Ectodermal cell (in vitro differentiated cells): ENCODE measurements at regions not wholly inside any gene's neighbourhood (a gene's known extent, or its start where the extent isn't known, plus 50 kb on each side); places are given as distances from the start of the nearest gene placed in this dataset.

Experiments
- H3K27ac ChIP-seq: 2 replicates; pipeline ENCODE4 v1.7.0; 2013; ENCODE audit warnings: mild to moderate bottlenecking, low read depth, low read length; ENCODE audit not compliant: insufficient read depth, poor library complexity, severe bottlenecking
- H3K27me3 ChIP-seq: 2 replicates; pipeline ENCODE4 v1.7.0; 2013; ENCODE audit warnings: mild to moderate bottlenecking, low read length; ENCODE audit not compliant: insufficient read depth, control insufficient read depth, poor library complexity, severe bottlenecking
- H3K36me3 ChIP-seq: one replicate; pipeline ENCODE4 v1.7.0; 2013; ENCODE audit warnings: low read length; ENCODE audit not compliant: control insufficient read depth, insufficient read depth
- H3K4me1 ChIP-seq: one replicate; pipeline ENCODE4 v1.7.0; 2013; ENCODE audit warnings: low read length; ENCODE audit not compliant: control insufficient read depth, insufficient read depth
- H3K4me3 ChIP-seq: 2 replicates; pipeline ENCODE4 v1.7.0; 2013; ENCODE audit warnings: low read depth, low read length, control low read depth; ENCODE audit not compliant: insufficient read depth
- H3K9me3 ChIP-seq: 2 replicates; pipeline ENCODE4 v1.7.0; 2013; ENCODE audit warnings: mild to moderate bottlenecking, low read length, moderate library complexity; ENCODE audit not compliant: control insufficient read depth
- WGBS, 2 experiments: methylation state at CpG; one replicate each; pipeline ENCODE4 v1.1.7; 2013; ENCODE audit warnings: missing lambda C conversion rate in 2 of 2; 5-methylcytosine and 5-hydroxymethylcytosine counted together

DNA sequence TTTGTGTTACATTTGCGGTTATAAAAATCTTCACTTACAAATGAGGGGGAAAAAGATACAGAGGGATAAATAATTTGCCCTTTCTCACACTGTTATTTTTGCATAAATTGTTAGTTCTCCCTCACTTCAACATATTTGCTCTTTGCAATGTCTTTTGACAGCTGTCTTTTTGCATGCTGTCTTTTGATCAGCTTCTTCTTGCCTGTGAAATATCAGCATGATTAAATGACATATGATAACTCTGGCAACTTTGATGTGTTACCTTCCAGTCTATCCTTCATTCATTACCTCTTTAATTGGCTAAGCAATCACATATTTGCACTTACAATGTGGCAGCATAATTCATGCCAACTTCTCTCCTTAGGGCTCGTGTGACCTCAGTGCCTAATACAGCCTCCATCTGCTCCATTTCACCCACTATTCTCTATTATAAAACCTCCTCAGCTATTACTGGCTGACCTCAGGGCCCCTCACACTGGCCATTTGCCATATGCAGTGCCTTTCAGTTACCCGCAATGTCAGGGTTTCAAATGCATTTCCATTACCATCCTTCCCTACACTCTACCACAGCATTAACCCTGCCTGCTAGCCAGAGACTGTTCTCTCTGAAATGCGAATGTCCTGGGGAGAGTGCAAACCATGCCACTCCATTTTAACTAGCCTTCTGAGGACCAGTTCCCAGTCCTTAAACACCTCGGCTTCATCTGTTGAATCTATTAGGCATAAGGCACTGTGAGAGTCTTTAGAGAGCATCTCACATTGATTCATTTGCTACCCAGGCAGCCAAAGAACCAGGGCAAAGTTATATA, 1056.6 kb upstream of the CHAC2 start:
- Histone ChIP-seq H3K36me3 (no peaks in the 10 kb centered on the region), H3K4me1 (no peaks in the 10 kb centered on the region), H3K27me3 (no peaks in the 10 kb centered on the region), H3K27ac (no peak overlapping the region), H3K9me3 (no peaks in the 10 kb centered on the region), H3K4me3 (no peak overlapping the region)
- 82 to 84% methylated on average over 4 of the region's 5 CpGs for WGBS, 2 experiments

DNA sequence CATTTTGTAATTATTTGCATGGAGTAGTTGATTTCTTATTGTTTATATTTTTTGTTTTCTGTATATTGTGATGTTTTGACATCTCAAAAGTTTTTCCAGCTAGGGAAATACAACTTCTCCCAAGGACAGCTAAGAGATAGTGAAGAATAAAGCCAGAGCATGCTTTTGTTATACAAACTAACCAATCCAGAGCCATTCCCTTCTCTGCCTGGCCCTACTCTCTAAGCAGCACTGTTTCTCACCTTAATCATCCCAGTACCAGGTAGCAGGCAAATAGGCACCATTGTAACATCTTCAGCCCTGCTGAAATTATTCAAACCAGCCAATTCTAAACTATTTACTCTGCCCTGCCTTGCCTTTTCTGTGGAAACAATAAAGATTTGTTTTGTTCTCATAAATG, 1063.4 kb upstream of the CHAC2 start:
- Histone ChIP-seq H3K4me3 (no peak overlapping the region), H3K4me1 (no peaks in the 10 kb centered on the region)

DNA sequence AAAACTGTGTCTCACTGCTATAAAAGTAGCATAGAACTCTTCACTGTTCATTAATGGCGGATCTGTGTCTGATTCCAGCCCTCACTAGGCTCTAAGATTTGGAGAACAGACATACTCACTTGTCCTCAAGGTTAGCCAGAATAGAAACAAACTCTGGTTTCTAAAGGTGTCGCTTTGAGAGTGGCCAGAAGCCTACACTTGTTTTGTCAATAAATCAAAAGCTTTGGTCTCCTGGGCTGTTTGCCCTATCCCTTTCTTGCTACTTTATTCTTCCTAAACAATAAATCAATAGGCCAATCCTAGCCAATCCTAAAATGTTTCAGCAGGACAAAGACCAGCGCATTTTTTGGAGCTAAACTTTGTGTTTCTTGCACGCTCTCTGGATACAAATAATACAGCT, 1064.6 kb upstream of the CHAC2 start:
- no peaks in the 10 kb centered on the region for H3K9me3 ChIP-seq
- no peaks in the 10 kb centered on the region for H3K27me3 ChIP-seq
- no peak overlapping the region for H3K4me3 ChIP-seq

More for the DNA sequence above, 1063.4 kb upstream of the CHAC2 start:
- H3K27ac ChIP-seq, result no peak overlapping the region
- H3K27me3 ChIP-seq, result no peaks in the 10 kb centered on the region
- H3K9me3 ChIP-seq, result no peaks in the 10 kb centered on the region
- H3K36me3 ChIP-seq, result no peaks in the 10 kb centered on the region

DNA sequence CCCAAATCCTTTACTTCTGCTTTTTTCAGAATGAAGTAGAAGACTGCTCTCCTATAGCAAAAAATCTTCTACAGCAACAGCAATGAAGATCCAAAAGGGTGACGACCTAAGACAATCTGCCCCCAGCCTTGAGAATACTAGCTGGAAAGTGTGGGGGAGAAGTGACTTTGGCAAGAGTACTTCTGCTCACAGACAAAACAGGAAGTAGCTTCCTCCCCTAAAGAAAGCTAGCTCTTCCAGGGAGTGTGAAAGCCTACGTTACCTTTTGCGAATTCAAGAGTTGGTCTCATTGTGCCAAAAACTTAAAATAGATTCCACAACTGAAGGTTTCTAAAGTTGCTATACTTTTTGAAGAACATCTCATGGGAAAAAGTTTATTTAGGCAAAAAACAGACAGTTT, 1069.2 kb upstream of the CHAC2 start:
- Histone ChIP-seq H3K27ac (no peak overlapping the region), H3K27me3 (no peaks in the 10 kb centered on the region), H3K4me1 (no peaks in the 10 kb centered on the region), H3K4me3 (no peak overlapping the region), H3K36me3 (no peaks in the 10 kb centered on the region), H3K9me3 (no peaks in the 10 kb centered on the region)
- WGBS, 2 experiments, result 92% methylated on average over 3 of the region's 3 CpGs

More for the DNA sequence above, 1064.6 kb upstream of the CHAC2 start:
- no peak overlapping the region for H3K27ac ChIP-seq
- H3K4me1 ChIP-seq, result no peaks in the 10 kb centered on the region
- H3K36me3 ChIP-seq, result no peaks in the 10 kb centered on the region
- 91 to 93% methylated on average over 3 to 4 of the region's 4 CpGs for WGBS, 2 experiments

- Histone ChIP-seq H3K4me1 (no peaks in the 10 kb centered on the region), H3K27me3 (no peaks in the 10 kb centered on the region), H3K9me3 (no peaks in the 10 kb centered on the region), H3K36me3 (no peaks in the 10 kb centered on the region), H3K27ac (no peak overlapping the region), H3K4me3 (no peak overlapping the region)
- WGBS, 2 experiments, result 80 to 100% methylated on average over 1 to 4 of the region's 4 CpGs
Measured at GRCh38 chr2:52697690-52698089, 1069.9 kb upstream of the CHAC2 start.

DNA sequence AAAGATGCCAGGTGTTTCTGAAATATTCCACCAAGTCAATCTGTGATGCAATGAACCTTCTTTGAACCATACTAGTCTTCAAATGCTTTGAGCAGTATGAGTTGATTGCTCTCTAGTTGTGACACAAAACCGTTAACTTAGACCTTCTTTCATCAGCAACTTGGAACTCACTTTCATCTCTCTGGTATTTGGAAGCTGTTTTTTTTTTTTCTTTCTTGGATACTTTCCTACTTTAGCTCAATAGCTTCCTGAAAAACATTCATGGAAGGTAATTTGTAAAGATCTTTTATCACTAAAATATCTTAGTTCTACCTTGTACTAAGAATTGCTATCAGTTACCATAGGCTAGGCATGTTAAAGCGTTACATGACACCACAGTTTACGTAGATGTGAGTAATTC, 1071.9 kb upstream of the CHAC2 start:
- 83 to 95% methylated on average over 2 of the region's 3 CpGs for WGBS, 2 experiments

DNA sequence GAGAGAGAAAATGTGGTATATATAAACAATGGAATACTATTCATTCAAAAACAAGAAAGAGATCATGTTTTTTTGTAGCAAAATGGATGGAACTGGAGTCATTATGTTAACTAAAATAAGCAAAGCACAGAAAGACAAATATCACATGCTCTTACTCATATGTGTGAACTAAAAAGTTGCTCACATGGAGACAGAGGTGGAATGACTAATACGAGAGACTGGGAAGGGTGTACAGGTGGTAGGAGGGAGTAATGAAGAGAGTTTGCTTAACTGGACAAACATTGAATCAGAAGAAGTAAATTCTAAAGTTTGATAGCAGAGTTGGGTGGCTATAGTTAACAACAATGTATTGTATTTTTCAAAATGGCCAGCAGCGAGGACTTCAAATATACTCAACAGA, 1080.7 kb upstream of the CHAC2 start:
- Histone ChIP-seq H3K4me1 (no peaks in the 10 kb centered on the region), H3K9me3 (peaks cover 3% of the 10 kb centered on the region), H3K27me3 (no peaks in the 10 kb centered on the region), H3K4me3 (no peak overlapping the region), H3K36me3 (no peaks in the 10 kb centered on the region), H3K27ac (no peak overlapping the region)
- WGBS, 2 experiments, result 94 to 100% methylated on average over 1 to 2 of the region's 2 CpGs

More for the DNA sequence above, 1071.9 kb upstream of the CHAC2 start:
- H3K27me3 ChIP-seq, result no peaks in the 10 kb centered on the region
- H3K9me3 ChIP-seq, result no peaks in the 10 kb centered on the region
- H3K4me3 ChIP-seq, result no peak overlapping the region
- H3K27ac ChIP-seq, result no peak overlapping the region
- no peaks in the 10 kb centered on the region for H3K4me1 ChIP-seq
- H3K36me3 ChIP-seq, result no peaks in the 10 kb centered on the region

DNA sequence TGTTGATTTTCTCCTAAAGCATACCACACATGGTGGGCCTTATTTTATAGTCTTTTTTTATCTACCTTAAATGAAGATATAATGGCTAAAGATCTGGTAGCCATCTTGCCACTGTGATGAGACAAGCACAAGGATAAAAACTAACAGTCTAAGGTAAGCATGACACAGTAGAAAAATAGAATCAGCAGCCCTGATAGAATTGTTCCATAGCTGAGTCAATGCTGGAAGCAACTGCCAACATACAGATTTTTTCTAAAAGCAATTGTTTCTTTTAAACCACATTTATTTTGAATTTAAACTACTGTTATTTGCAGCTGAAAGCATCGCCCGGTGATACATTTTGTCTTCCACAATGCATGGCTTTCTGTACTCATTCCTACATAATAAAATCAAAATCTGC, 1091.5 kb upstream of the CHAC2 start:
- Histone ChIP-seq H3K9me3 (no peaks in the 10 kb centered on the region), H3K4me1 (no peaks in the 10 kb centered on the region), H3K4me3 (no peak overlapping the region), H3K36me3 (no peaks in the 10 kb centered on the region), H3K27ac (no peak overlapping the region), H3K27me3 (no peaks in the 10 kb centered on the region)
- 77 to 88% methylated on average over 2 of the region's 2 CpGs for WGBS, 2 experiments

DNA sequence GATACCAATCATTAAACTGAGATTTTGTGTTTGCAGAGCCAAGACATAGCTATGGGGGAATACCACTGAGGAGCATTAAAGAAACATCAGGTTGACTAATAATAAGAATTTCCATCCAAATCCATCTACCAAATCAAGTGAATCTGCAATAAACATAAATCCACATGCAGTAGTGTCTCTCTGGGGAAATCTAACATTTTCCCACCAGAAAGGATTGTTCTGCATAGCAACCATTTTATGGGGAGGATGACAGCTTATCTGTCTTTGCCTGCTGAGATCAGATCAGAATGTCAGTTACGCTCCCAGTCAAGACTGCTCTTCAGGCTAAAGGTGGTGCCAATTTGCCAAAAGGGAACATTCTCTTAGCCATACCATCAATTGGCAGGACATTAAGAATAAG, 1098.9 kb upstream of the CHAC2 start:
- Histone ChIP-seq H3K27ac (no peak overlapping the region), H3K4me3 (no peak overlapping the region), H3K36me3 (no peaks in the 10 kb centered on the region), H3K9me3 (peaks cover 2% of the 10 kb centered on the region), H3K27me3 (no peaks in the 10 kb centered on the region), H3K4me1 (no peaks in the 10 kb centered on the region)
- 87 to 91% methylated on average over 1 of the region's 1 CpG for WGBS, 2 experiments

DNA sequence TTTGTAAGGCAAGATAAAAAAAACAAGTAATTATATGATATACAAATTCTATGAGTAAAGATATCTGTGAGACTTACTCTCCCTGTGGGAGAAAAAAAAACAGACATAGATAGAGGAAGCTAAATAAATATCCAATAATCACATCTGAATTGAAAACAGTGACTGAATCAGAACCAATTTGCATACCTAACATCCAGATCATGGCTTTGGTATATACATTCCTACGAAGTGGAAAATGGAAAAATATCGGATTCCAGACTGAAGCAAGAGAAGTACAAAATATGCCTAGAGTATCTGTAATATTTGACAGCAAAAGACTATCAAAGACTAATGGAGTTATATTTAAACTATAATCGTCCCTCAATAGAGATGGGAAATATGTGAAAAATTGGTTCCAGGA, 1108.1 kb upstream of the CHAC2 start:
- WGBS, 2 experiments, result 100% methylated on average over 2 to 3 of the region's 3 CpGs
- Histone ChIP-seq H3K27me3 (no peaks in the 10 kb centered on the region), H3K9me3 (no peaks in the 10 kb centered on the region), H3K4me3 (no peak overlapping the region), H3K27ac (no peak overlapping the region), H3K36me3 (no peaks in the 10 kb centered on the region), H3K4me1 (no peaks in the 10 kb centered on the region)
